Breast epithelium (tissue), 3 donors: ENCODE measurements at regions not wholly inside any gene's neighbourhood (a gene's known extent, or its start where the extent isn't known, plus 50 kb on each side); places are given as distances from the start of the nearest gene placed in this dataset.

Experiments used
- CTCF ChIP-seq, 3 donors: fragments of 450-650 bp; IDR thresholded peaks; one replicate each; pipeline ENCODE4 v1.5.1; 2016 to 2017; ENCODE audit warnings: antibody characterized with exemption in 3 of 3, mild to moderate bottlenecking in 3 of 3, moderate library complexity in 3 of 3
- POLR2A ChIP-seq: fragments of 450-650 bp; IDR thresholded peaks from one replicate; pipeline ENCODE4 v1.6.1; 2016; ENCODE audit warnings: antibody characterized with exemption, mild to moderate bottlenecking, moderate library complexity

GRCh38 chr3:96086018-96086417, 728.4 kb upstream of the EPHA6 start:
- TF ChIP-seq CTCF (IDR thresholded peaks at IDR 0.05) (no peak), POLR2A (no peak)
